ENCODE measurements at regions not wholly inside any gene's neighbourhood (a gene's known extent, or its start where the extent isn't known, plus 50 kb on each side); places are given as distances from the start of the nearest gene placed in this dataset.

GRCh38 chr12:93977081-93977480, 171.3 kb upstream of the PLXNC1 start:
- no peak for TF ChIP-seq POLR2A (IDR thresholded peaks at IDR 0.05)
- TF ChIP-seq, protein P1, sequence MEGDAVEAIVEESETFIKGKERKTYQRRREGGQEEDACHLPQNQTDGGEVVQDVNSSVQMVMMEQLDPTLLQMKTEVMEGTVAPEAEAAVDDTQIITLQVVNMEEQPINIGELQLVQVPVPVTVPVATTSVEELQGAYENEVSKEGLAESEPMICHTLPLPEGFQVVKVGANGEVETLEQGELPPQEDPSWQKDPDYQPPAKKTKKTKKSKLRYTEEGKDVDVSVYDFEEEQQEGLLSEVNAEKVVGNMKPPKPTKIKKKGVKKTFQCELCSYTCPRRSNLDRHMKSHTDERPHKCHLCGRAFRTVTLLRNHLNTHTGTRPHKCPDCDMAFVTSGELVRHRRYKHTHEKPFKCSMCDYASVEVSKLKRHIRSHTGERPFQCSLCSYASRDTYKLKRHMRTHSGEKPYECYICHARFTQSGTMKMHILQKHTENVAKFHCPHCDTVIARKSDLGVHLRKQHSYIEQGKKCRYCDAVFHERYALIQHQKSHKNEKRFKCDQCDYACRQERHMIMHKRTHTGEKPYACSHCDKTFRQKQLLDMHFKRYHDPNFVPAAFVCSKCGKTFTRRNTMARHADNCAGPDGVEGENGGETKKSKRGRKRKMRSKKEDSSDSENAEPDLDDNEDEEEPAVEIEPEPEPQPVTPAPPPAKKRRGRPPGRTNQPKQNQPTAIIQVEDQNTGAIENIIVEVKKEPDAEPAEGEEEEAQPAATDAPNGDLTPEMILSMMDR (IDR thresholded peaks at IDR 0.05) = no peak
- no peaks in the 10 kb centered on the region for H3K36me3 ChIP-seq
- H3K27ac ChIP-seq = no peak overlapping the region
- no peaks in the 10 kb centered on the region for H3K9me3 ChIP-seq
- no peak for DNase-seq
- peaks cover 0 to 25% (median 2%) of the 10 kb centered on the region in 3 donors for H3K4me1 ChIP-seq
- intact Hi-C loops (cut with DNase I) = loop anchor here (10.0 kb wide), 1 partner anchor 412 kb away; no protein-coding TSS in a partner anchor
- WGBS, 2 donors = 73 to 92% methylated on average over 3 of the region's 3 CpGs
- H3K27me3 ChIP-seq = no peaks in the 10 kb centered on the region
- no peak overlapping the region for H3K4me3 ChIP-seq

- no peak for TF ChIP-seq POLR2A (IDR thresholded peaks at IDR 0.05)
- TF ChIP-seq, protein P1 (IDR thresholded peaks at IDR 0.05) = no peak
- peaks cover 0 to 29% (median 5%) of the 10 kb centered on the region in 3 donors for H3K4me1 ChIP-seq
- 50 to 71% methylated on average over 1 of the region's 1 CpG for WGBS, 2 donors
- intact Hi-C loops (cut with DNase I) = loop anchor here (10.0 kb wide), 1 partner anchor 414 kb away; no protein-coding TSS in a partner anchor
- no peaks in the 10 kb centered on the region for H3K36me3 ChIP-seq
- DNase-seq = no peak
- H3K9me3 ChIP-seq = no peaks in the 10 kb centered on the region
- no peak overlapping the region for H3K4me3 ChIP-seq
- no peaks in the 10 kb centered on the region for H3K27me3 ChIP-seq
- H3K27ac ChIP-seq = no peak overlapping the region
These were observed 169.8 kb upstream of the PLXNC1 start for GRCh38 chr12:93978553-93978952.

- 54 to 65% methylated on average over 2 of the region's 2 CpGs for WGBS, 2 donors
- Histone ChIP-seq H3K4me1 (peaks cover 0 to 29% (median 5%) of the 10 kb centered on the region in 3 donors), H3K27ac (no peak overlapping the region), H3K27me3 (no peaks in the 10 kb centered on the region), H3K36me3 (no peaks in the 10 kb centered on the region), H3K9me3 (no peaks in the 10 kb centered on the region), H3K4me3 (no peak overlapping the region)
- intact Hi-C loops (cut with DNase I) = loop anchor here (10.0 kb wide), 1 partner anchor 414 kb away; no protein-coding TSS in a partner anchor
- no peak for DNase-seq
- TF ChIP-seq, protein P1 (IDR thresholded peaks at IDR 0.05) = peak in 5 of 6 experiments; percentile 32 to 60 (median 39)
- TF ChIP-seq POLR2A (IDR thresholded peaks at IDR 0.05) = no peak
These were observed 169.2 kb upstream of the PLXNC1 start for GRCh38 chr12:93979189-93979588.

- Histone ChIP-seq H3K9me3 (no peaks in the 10 kb centered on the region), H3K4me3 (no peak overlapping the region), H3K27me3 (no peaks in the 10 kb centered on the region), H3K27ac (no peak overlapping the region), H3K4me1 (peaks cover 0 to 32% (median 5%) of the 10 kb centered on the region in 3 donors), H3K36me3 (no peaks in the 10 kb centered on the region)
- WGBS, 2 donors = 47 to 72% methylated on average over 3 of the region's 3 CpGs
- intact Hi-C loops (cut with DNase I) = loop anchor here (10.0 kb wide), 1 partner anchor 114 kb away; no protein-coding TSS in a partner anchor
- TF ChIP-seq, protein P1 (IDR thresholded peaks at IDR 0.05) = no peak
- no peak for TF ChIP-seq POLR2A (IDR thresholded peaks at IDR 0.05)
- no peak for DNase-seq
These were observed 167.7 kb upstream of the PLXNC1 start for GRCh38 chr12:93980711-93981110.

DNA sequence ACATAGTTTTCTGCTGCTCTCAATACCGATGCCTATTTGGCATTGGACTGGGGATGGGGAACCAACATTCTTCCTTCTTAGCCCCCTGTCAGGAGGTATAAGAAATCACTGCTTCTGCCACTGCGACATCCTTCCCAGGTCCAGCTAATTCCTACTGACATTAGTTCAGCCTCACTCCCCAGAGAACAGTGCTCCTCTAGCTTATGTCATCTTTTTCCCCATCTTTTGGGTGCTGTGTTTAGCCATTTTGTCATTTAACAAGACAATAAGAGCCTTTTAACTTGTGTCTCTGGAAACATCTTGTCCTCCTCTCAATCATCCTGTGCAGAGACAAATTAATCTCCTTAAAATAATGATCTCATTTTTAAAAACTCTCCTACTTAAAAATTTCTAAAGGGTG, 167.0 kb upstream of the PLXNC1 start:
- Histone ChIP-seq H3K4me1 (peaks cover 0 to 34% (median 5%) of the 10 kb centered on the region in 3 donors), H3K27ac (no peak overlapping the region), H3K9me3 (no peaks in the 10 kb centered on the region), H3K4me3 (no peak overlapping the region), H3K36me3 (no peaks in the 10 kb centered on the region), H3K27me3 (no peaks in the 10 kb centered on the region)
- TF ChIP-seq POLR2A (IDR thresholded peaks at IDR 0.05) = no peak
- TF ChIP-seq, protein P1 (IDR thresholded peaks at IDR 0.05) = no peak
- DNase-seq = no peak
- intact Hi-C loops (cut with DNase I) = loop anchor here (10.0 kb wide), 1 partner anchor 113 kb away; no protein-coding TSS in a partner anchor
- 86 to 90% methylated on average over 1 to 2 of the region's 2 CpGs for WGBS, 2 donors

Data from esophagus squamous epithelium (tissue), 5 donors.